ENCODE measurements at regions not wholly inside any gene's neighbourhood (a gene's known extent, or its start where the extent isn't known, plus 50 kb on each side); places are given as distances from the start of the nearest gene placed in this dataset.

DNA sequence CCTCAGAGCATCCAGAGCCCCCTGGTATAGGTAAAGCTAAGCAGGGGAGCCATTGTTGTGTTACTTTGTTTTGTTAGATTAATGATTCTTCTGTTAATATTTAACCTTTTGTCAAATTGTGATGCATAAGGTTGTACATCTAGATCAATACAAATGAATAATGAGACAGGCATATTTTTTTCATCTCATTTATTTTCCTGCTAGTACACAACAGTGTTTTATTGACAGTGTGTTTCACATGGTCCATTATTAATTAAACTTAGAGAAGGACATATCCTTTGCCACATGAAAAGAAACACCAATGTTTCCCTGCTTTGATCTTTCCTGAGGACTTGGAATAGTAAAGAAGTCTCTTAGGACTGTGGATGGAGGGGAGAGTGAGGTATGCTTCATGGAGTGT is 543.6 kb upstream of the CFAP20DC start:
- Histone ChIP-seq H3K27ac (no peak overlapping the region), H3K36me3 (no peaks in the 10 kb centered on the region), H3K4me3 (no peak overlapping the region), H3K4me1 (no peaks in the 10 kb centered on the region), H3K9me3 (no peaks in the 10 kb centered on the region), H3K27me3 (no peaks in the 10 kb centered on the region)
- no peak for DNase-seq (ENCODE audit: low spot score in 2 of 2)
- no peak for TF ChIP-seq EP300 (IDR thresholded peaks at IDR 0.05)
- TF ChIP-seq, protein P1, sequence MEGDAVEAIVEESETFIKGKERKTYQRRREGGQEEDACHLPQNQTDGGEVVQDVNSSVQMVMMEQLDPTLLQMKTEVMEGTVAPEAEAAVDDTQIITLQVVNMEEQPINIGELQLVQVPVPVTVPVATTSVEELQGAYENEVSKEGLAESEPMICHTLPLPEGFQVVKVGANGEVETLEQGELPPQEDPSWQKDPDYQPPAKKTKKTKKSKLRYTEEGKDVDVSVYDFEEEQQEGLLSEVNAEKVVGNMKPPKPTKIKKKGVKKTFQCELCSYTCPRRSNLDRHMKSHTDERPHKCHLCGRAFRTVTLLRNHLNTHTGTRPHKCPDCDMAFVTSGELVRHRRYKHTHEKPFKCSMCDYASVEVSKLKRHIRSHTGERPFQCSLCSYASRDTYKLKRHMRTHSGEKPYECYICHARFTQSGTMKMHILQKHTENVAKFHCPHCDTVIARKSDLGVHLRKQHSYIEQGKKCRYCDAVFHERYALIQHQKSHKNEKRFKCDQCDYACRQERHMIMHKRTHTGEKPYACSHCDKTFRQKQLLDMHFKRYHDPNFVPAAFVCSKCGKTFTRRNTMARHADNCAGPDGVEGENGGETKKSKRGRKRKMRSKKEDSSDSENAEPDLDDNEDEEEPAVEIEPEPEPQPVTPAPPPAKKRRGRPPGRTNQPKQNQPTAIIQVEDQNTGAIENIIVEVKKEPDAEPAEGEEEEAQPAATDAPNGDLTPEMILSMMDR (IDR thresholded peaks at IDR 0.05), result no peak
- no peak for TF ChIP-seq POLR2A (IDR thresholded peaks at IDR 0.05)

DNA sequence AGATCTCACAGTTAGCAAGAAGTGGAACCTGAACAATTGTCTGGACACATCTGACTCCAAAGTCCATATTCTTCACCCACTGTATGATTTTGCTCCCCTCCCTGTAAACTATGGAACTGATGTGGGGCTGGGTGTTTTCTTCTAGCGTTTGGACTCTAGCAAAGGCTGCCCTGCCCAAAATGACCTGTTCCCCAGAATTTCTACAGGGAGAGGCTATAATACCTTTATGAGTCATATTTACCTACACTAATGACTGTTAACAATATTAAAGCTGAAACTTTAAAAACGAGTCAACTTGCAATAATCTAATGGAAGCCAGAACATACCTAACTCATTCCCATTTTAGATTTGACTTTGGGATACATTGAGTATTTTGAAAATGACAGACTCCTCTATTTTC is 531.2 kb upstream of the CFAP20DC start:
- no peak for DNase-seq (ENCODE audit: low spot score in 2 of 2)
- H3K36me3 ChIP-seq, result no peaks in the 10 kb centered on the region
- WGBS, 2 donors, result 69 to 83% methylated on average over 2 of the region's 2 CpGs
- H3K27ac ChIP-seq, result no peak overlapping the region
- no peak overlapping the region for H3K4me3 ChIP-seq
- no peaks in the 10 kb centered on the region for H3K4me1 ChIP-seq
- TF ChIP-seq POLR2A (IDR thresholded peaks at IDR 0.05), result no peak
- TF ChIP-seq, protein P1 (IDR thresholded peaks at IDR 0.05), result no peak
- TF ChIP-seq EP300 (IDR thresholded peaks at IDR 0.05), result no peak
- H3K27me3 ChIP-seq, result peaks cover 0 to 3% of the 10 kb centered on the region in 2 donors
- H3K9me3 ChIP-seq, result peaks cover 0 to under 1% (median 0%) of the 10 kb centered on the region in 4 donors

DNA sequence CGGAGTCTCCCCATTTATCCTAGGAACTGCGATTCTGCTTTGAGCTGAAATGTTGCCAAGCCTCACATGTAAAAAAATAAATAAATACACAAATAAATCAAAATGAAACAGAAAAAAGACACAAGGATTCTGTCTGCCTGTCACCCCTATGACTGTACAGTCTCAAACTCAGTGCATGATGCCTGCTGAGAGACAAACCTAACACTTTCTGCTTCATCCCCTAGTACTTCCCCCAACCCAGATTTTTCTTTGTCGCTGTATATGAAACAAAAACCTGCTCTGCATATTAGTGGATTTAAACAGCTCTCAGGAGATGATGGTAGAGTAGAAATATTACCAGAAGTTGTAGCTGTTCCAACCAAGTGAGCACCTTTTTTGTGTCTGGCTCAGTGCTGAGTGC is 530.7 kb upstream of the CFAP20DC start:
- H3K4me1 ChIP-seq, result peaks cover 0 to 3% (median 0%) of the 10 kb centered on the region in 4 donors
- no peak overlapping the region for H3K4me3 ChIP-seq
- TF ChIP-seq EP300 (IDR thresholded peaks at IDR 0.05), result no peak
- no peaks in the 10 kb centered on the region for H3K9me3 ChIP-seq
- no peak for DNase-seq (ENCODE audit: low spot score in 2 of 2)
- peaks cover 0 to 3% of the 10 kb centered on the region in 2 donors for H3K27me3 ChIP-seq
- no peaks in the 10 kb centered on the region for H3K36me3 ChIP-seq
- no peak overlapping the region for H3K27ac ChIP-seq
- 66 to 70% methylated on average over 3 of the region's 3 CpGs for WGBS, 2 donors

DNA sequence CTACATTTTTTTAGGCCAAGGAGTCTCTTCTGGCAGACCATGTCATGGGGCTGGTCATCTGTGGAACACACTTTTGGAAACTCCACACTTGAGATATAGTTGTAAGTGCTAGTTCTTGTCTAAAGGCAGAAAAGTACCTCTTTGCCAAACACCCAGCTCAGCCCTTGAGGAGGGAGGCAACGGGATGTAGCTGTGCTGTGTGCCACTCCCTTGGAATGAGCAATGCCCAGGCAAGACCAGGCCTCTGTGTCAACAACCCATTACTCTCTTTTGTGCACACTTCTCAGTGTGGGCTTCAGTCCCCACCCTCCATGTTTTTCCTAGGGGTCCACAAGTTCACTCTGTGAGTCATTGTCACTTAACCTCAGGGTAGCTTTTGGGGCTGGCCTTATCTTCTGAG is 528.3 kb upstream of the CFAP20DC start:
- Histone ChIP-seq H3K9me3 (no peaks in the 10 kb centered on the region), H3K36me3 (no peaks in the 10 kb centered on the region), H3K4me1 (peaks cover 0 to 8% (median 0%) of the 10 kb centered on the region in 4 donors), H3K4me3 (no peak overlapping the region), H3K27ac (no peak overlapping the region), H3K27me3 (peaks cover 0 to 3% of the 10 kb centered on the region in 2 donors)
- WGBS, 2 donors, result 83 to 89% methylated on average over 1 of the region's 1 CpG
- DNase-seq (ENCODE audit: low spot score in 2 of 2), result no peak
- TF ChIP-seq, protein P1 (IDR thresholded peaks at IDR 0.05), result no peak
- TF ChIP-seq EP300 (IDR thresholded peaks at IDR 0.05), result no peak
- no peak for TF ChIP-seq POLR2A (IDR thresholded peaks at IDR 0.05)

DNA sequence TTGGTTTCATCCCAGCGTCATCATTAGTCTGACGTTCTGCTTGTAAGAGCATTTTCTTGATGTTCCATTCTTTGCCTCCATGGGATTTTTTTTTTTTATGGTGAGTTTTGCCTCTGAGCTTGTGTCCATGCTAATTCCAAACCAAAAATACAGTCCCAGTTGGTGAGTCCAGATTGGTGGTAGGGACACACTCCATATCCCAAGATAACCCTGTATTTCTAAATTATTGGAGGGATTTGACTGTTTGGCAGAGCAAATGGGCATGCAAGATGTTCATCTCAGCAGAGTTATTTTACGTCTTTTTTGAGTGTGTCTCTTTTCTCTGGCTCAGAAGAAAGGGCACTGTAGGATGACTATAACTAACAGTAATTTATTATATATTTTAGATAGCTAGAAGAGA is 526.8 kb upstream of the CFAP20DC start:
- TF ChIP-seq POLR2A (IDR thresholded peaks at IDR 0.05), result no peak
- TF ChIP-seq, protein P1 (IDR thresholded peaks at IDR 0.05), result no peak
- no peak for TF ChIP-seq EP300 (IDR thresholded peaks at IDR 0.05)
- 58 to 75% methylated on average over 3 of the region's 3 CpGs for WGBS, 2 donors
- Histone ChIP-seq H3K27me3 (peaks cover 0 to 3% of the 10 kb centered on the region in 2 donors), H3K4me3 (no peak overlapping the region), H3K4me1 (peaks cover 0 to 8% (median 0%) of the 10 kb centered on the region in 4 donors), H3K9me3 (no peaks in the 10 kb centered on the region), H3K36me3 (no peaks in the 10 kb centered on the region), H3K27ac (no peak overlapping the region)
- no peak for DNase-seq (ENCODE audit: low spot score in 2 of 2)
